Muscle layer of duodenum (tissue), 2 donors: ENCODE measurements at regions not wholly inside any gene's neighbourhood (a gene's known extent, or its start where the extent isn't known, plus 50 kb on each side); places are given as distances from the start of the nearest gene placed in this dataset.

Source experiments
- H3K27ac ChIP-seq: one replicate; pipeline ENCODE4 v1.7.0; 2013; ENCODE audit warnings: mild to moderate bottlenecking, low read length
- H3K27me3 ChIP-seq: one replicate; pipeline ENCODE4 v1.7.0; 2013; ENCODE audit warnings: low read depth, mild to moderate bottlenecking, control low read depth, low read length
- H3K36me3 ChIP-seq, 2 donors: one replicate each; pipeline ENCODE4 v1.7.0; 2013; ENCODE audit warnings: low read length in 2 of 2, control low read depth in 1 of 2, mild to moderate bottlenecking in 1 of 2; ENCODE audit not compliant: insufficient read depth in 2 of 2, control insufficient read depth in 1 of 2
- H3K4me1 ChIP-seq, 2 donors: one replicate each; pipeline ENCODE4 v1.7.0; 2013; ENCODE audit warnings: low read length in 2 of 2, mild to moderate bottlenecking in 2 of 2, control low read depth in 1 of 2, moderate library complexity in 1 of 2; ENCODE audit not compliant: insufficient read depth in 2 of 2, control insufficient read depth in 1 of 2
- H3K4me3 ChIP-seq, 2 donors: one replicate each; pipeline ENCODE4 v1.7.0; 2013; ENCODE audit warnings: low read length in 2 of 2, low read depth in 1 of 2, mild to moderate bottlenecking in 1 of 2
- H3K9me3 ChIP-seq, 2 donors: one replicate each; pipeline ENCODE4 v1.7.0; 2013; ENCODE audit warnings: low read length in 2 of 2, control low read depth in 1 of 2, mild to moderate bottlenecking in 1 of 2; ENCODE audit not compliant: control insufficient read depth in 1 of 2
- donor health status: healthy.

DNA sequence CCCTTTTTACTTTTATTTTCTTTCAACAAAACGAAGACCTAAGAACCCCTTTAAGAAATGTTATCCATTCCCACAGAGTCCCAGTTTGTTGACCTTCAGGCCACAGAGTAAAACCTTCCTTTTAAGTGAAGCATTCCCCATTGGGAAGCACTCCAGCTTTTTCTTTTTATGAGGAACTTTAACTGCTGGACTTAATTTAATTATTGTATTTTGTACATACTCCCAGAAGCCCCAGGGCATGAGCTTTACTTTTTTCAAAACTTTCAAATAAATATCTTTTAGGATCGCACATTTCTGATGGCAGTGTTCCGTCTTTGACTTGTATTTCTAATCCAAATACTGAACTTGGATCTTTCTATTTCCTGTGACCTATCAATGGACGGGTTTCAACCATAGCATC, 68.9 kb downstream of the ZIC5 start:
- H3K4me3 ChIP-seq = no peak overlapping the region
- no peaks in the 10 kb centered on the region for H3K4me1 ChIP-seq
- H3K27me3 ChIP-seq = peaks cover 9% of the 10 kb centered on the region
- no peaks in the 10 kb centered on the region for H3K9me3 ChIP-seq
- no peak overlapping the region for H3K27ac ChIP-seq
- H3K36me3 ChIP-seq = no peaks in the 10 kb centered on the region

DNA sequence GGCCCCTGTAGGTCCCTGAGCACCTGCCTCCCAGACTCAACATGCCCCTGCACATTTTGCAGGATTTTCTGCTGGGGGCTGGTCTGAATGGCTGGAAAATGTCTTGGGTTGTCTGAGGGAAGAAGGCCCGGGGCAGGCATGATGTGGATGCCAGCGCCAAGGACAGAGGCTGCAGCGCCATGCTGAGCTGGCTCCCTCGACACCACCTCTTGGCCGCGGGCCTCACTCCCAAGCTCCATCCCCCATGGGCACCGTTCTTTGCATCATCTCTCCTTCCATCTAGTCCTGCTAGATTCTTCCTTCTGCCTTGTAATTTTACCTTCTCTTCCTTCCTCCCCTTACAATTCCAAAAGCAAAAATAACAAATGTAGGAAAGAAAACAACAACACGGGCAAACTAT, 70.6 kb downstream of the ZIC5 start:
- H3K36me3 ChIP-seq = no peaks in the 10 kb centered on the region
- no peaks in the 10 kb centered on the region for H3K4me1 ChIP-seq
- no peaks in the 10 kb centered on the region for H3K9me3 ChIP-seq
- H3K27me3 ChIP-seq = peaks cover 19% of the 10 kb centered on the region
- no peak overlapping the region for H3K4me3 ChIP-seq
- no peak overlapping the region for H3K27ac ChIP-seq

- Histone ChIP-seq H3K9me3 (no peaks in the 10 kb centered on the region), H3K27ac (no peak overlapping the region), H3K27me3 (peaks cover 30% of the 10 kb centered on the region), H3K4me3 (no peak overlapping the region), H3K36me3 (no peaks in the 10 kb centered on the region), H3K4me1 (peaks cover 0 to 11% of the 10 kb centered on the region in 2 donors)
These were observed 73.1 kb downstream of the ZIC5 start for GRCh38 chr13:99898421-99898820.

DNA sequence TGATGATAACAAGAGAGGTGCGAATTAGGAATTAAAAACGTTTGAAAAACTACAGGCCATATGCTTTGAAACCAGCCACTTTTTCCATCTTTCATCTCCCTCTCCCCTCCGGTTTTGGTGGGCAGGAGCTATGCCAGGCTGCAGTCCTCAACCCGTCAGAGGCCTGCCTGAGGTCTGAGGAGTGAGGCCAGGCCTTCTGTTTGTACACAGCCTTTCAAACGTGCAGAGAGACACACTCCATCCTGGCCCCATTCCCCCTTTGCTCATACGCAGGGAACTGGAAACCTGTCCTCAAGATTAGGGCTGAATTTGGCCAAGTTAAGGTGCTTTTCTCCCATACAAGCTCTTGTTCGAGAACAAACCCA, 74.5 kb downstream of the ZIC5 start:
- H3K4me1 ChIP-seq = peaks cover 0 to 11% of the 10 kb centered on the region in 2 donors
- H3K27me3 ChIP-seq = peaks cover 30% of the 10 kb centered on the region
- no peaks in the 10 kb centered on the region for H3K9me3 ChIP-seq
- no peak overlapping the region for H3K27ac ChIP-seq
- H3K4me3 ChIP-seq = no peak overlapping the region
- H3K36me3 ChIP-seq = no peaks in the 10 kb centered on the region

GRCh38 chr13:99896369-99897075, 75.0 kb downstream of the ZIC5 start:
- no peaks in the 10 kb centered on the region for H3K36me3 ChIP-seq
- no peak overlapping the region for H3K27ac ChIP-seq
- H3K27me3 ChIP-seq = peaks cover 30% of the 10 kb centered on the region
- H3K4me1 ChIP-seq = peaks cover 0 to 11% of the 10 kb centered on the region in 2 donors
- no peaks in the 10 kb centered on the region for H3K9me3 ChIP-seq
- peak overlapping the region in 1 of 2 donors; percentile 59 for H3K4me3 ChIP-seq

GRCh38 chr13:99895444-99896368, 75.9 kb downstream of the ZIC5 start:
- peaks cover 30% of the 10 kb centered on the region for H3K27me3 ChIP-seq
- H3K36me3 ChIP-seq = no peaks in the 10 kb centered on the region
- no peak overlapping the region for H3K27ac ChIP-seq
- peaks cover 0 to 11% of the 10 kb centered on the region in 2 donors for H3K4me1 ChIP-seq
- H3K4me3 ChIP-seq = peak overlapping the region; percentile 59 to 70
- no peaks in the 10 kb centered on the region for H3K9me3 ChIP-seq

GRCh38 chr13:99894840-99895443, 76.6 kb downstream of the ZIC5 start:
- peak overlapping the region; percentile 59 to 70 for H3K4me3 ChIP-seq
- no peak overlapping the region for H3K27ac ChIP-seq
- H3K36me3 ChIP-seq = no peaks in the 10 kb centered on the region
- H3K27me3 ChIP-seq = peaks cover 30% of the 10 kb centered on the region
- peaks cover 0 to 11% of the 10 kb centered on the region in 2 donors for H3K4me1 ChIP-seq
- no peaks in the 10 kb centered on the region for H3K9me3 ChIP-seq

DNA sequence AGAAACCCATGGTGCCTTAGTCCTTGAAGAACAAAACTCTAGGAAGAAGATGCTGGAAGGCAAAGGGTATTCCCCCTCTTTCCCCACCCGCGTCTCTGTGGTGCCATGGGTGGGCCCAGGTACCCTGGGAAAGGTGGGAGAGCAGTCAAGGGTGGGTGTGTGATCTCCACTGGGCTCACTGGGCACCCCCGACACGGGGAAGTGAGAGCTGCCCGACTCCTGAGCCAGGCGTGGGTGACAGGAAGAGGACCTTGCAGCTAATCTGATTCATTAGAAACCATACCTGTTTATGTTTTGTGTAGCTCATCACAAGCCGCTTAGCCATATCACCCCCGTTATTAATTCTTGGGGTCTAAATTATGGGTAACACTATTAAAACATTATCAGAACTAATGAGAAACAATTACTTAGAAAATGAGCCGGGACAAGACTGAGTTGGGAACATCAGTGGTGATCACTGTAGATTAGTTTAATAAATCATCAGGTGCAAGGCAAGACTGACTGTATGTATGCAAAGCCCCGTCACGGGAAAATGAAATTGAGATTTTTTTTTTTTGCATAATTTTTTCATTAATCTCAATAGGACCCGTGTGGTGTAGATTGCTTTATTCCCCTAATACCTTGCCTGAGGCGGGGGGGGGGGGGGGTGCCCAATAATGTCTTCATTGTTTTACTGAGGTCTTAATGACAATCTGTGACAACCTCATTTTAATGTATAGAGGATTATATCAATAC, 77.3 kb downstream of the ZIC5 start:
- no peaks in the 10 kb centered on the region for H3K36me3 ChIP-seq
- H3K27ac ChIP-seq = no peak overlapping the region
- no peaks in the 10 kb centered on the region for H3K9me3 ChIP-seq
- H3K4me3 ChIP-seq = peak overlapping the region; percentile 59 to 70
- H3K27me3 ChIP-seq = peaks cover 30% of the 10 kb centered on the region
- peaks cover 0 to 11% of the 10 kb centered on the region in 2 donors for H3K4me1 ChIP-seq

GRCh38 chr13:99893567-99893966, 78.0 kb downstream of the ZIC5 start:
- Histone ChIP-seq H3K9me3 (no peaks in the 10 kb centered on the region), H3K4me3 (no peak overlapping the region), H3K27me3 (peaks cover 28% of the 10 kb centered on the region), H3K27ac (no peak overlapping the region), H3K36me3 (no peaks in the 10 kb centered on the region), H3K4me1 (peaks cover 0 to 11% of the 10 kb centered on the region in 2 donors)

GRCh38 chr13:99892866-99893504, 78.6 kb downstream of the ZIC5 start:
- H3K9me3 ChIP-seq = no peaks in the 10 kb centered on the region
- H3K4me1 ChIP-seq = peaks cover 0 to 11% of the 10 kb centered on the region in 2 donors
- H3K36me3 ChIP-seq = no peaks in the 10 kb centered on the region
- H3K4me3 ChIP-seq = no peak overlapping the region
- no peak overlapping the region for H3K27ac ChIP-seq
- H3K27me3 ChIP-seq = peaks cover 22% of the 10 kb centered on the region
